ENCODE measurements at regions not wholly inside any gene's neighbourhood (a gene's known extent, or its start where the extent isn't known, plus 50 kb on each side); places are given as distances from the start of the nearest gene placed in this dataset.
"Not testable (repeated sequence)": the region's sequence is repeated elsewhere in the genome, so short reads cannot be mapped to it uniquely, and the experiment has no call there.

GRCh38 chr5:171713152-171713551 is 72.5 kb upstream of the SMIM23 start:
- DNase-seq = no peak

GRCh38 chr5:171714261-171714660 is 71.4 kb upstream of the SMIM23 start:
- no peak for DNase-seq

- DNase-seq = no peak
Observed at GRCh38 chr5:171714851-171715250, 70.8 kb upstream of the SMIM23 start.

GRCh38 chr5:171715551-171715950 is 70.1 kb upstream of the SMIM23 start:
- DNase-seq = no peak

GRCh38 chr5:171720086-171720485 is 65.5 kb upstream of the SMIM23 start:
- no peak for DNase-seq

- no peak for DNase-seq
Observed at GRCh38 chr5:171721464-171721863, 64.2 kb upstream of the SMIM23 start.

- DNase-seq = no peak
Observed at GRCh38 chr5:171724468-171725204, 61.0 kb upstream of the SMIM23 start.

- DNase-seq = no peak
Observed at GRCh38 chr5:171725205-171725601, 60.4 kb upstream of the SMIM23 start.

- DNase-seq = not testable (repeated sequence)
Observed at GRCh38 chr5:171726819-171727218, 58.8 kb upstream of the SMIM23 start.

GRCh38 chr5:171728686-171729085 is 56.9 kb upstream of the SMIM23 start:
- no peak for DNase-seq
